Ectodermal cell (in vitro differentiated cells): ENCODE measurements at regions not wholly inside any gene's neighbourhood (a gene's known extent, or its start where the extent isn't known, plus 50 kb on each side); places are given as distances from the start of the nearest gene placed in this dataset.

ENCODE experiments used
- H3K27ac ChIP-seq: 2 replicates; pipeline ENCODE4 v1.7.0; 2013; ENCODE audit warnings: mild to moderate bottlenecking, low read depth, low read length; ENCODE audit not compliant: insufficient read depth, poor library complexity, severe bottlenecking
- H3K27me3 ChIP-seq: 2 replicates; pipeline ENCODE4 v1.7.0; 2013; ENCODE audit warnings: mild to moderate bottlenecking, low read length; ENCODE audit not compliant: insufficient read depth, control insufficient read depth, poor library complexity, severe bottlenecking
- H3K36me3 ChIP-seq: one replicate; pipeline ENCODE4 v1.7.0; 2013; ENCODE audit warnings: low read length; ENCODE audit not compliant: control insufficient read depth, insufficient read depth
- H3K4me1 ChIP-seq: one replicate; pipeline ENCODE4 v1.7.0; 2013; ENCODE audit warnings: low read length; ENCODE audit not compliant: control insufficient read depth, insufficient read depth
- H3K4me3 ChIP-seq: 2 replicates; pipeline ENCODE4 v1.7.0; 2013; ENCODE audit warnings: low read depth, low read length, control low read depth; ENCODE audit not compliant: insufficient read depth
- H3K9me3 ChIP-seq: 2 replicates; pipeline ENCODE4 v1.7.0; 2013; ENCODE audit warnings: mild to moderate bottlenecking, low read length, moderate library complexity; ENCODE audit not compliant: control insufficient read depth
- WGBS, 2 experiments: methylation state at CpG; one replicate each; pipeline ENCODE4 v1.1.7; 2013; ENCODE audit warnings: missing lambda C conversion rate in 2 of 2; 5-methylcytosine and 5-hydroxymethylcytosine counted together

DNA sequence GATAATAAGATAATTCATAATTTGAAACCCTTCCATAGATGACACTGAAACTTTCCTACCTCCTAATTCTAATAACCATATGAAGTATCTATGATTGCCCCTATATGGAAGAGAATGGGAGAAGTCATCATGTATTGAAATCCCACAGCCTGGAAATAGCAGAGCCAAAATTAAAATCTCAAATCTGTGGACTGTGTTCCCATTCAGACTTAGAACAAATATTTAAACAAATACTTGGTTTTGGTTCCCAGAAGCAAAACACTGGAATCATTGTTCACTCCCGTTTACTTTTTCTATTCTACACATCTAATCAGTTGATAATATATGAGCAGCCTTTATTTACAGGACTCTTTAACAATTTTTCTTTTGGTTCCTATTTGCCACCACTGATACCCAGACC lies 92.6 kb upstream of the PTPRD start:
- H3K36me3 ChIP-seq: no peaks in the 10 kb centered on the region
- H3K27ac ChIP-seq: no peak overlapping the region
- H3K4me1 ChIP-seq: no peaks in the 10 kb centered on the region
- no peaks in the 10 kb centered on the region for H3K9me3 ChIP-seq
- WGBS, 2 experiments: 90 to 92% methylated on average over 1 of the region's 1 CpG
- H3K4me3 ChIP-seq: no peak overlapping the region
- no peaks in the 10 kb centered on the region for H3K27me3 ChIP-seq

- H3K4me1 ChIP-seq: no peaks in the 10 kb centered on the region
- no peaks in the 10 kb centered on the region for H3K27me3 ChIP-seq
- no peaks in the 10 kb centered on the region for H3K36me3 ChIP-seq
- H3K4me3 ChIP-seq: no peak overlapping the region
- 89 to 90% methylated on average over 3 of the region's 3 CpGs for WGBS, 2 experiments
- H3K27ac ChIP-seq: no peak overlapping the region
- no peaks in the 10 kb centered on the region for H3K9me3 ChIP-seq
Measured at GRCh38 chr9:10706788-10707187, 94.0 kb upstream of the PTPRD start.

GRCh38 chr9:10721301-10721700 lies 108.5 kb upstream of the PTPRD start:
- Histone ChIP-seq H3K9me3 (no peaks in the 10 kb centered on the region), H3K27me3 (no peaks in the 10 kb centered on the region), H3K27ac (no peak overlapping the region), H3K4me1 (no peaks in the 10 kb centered on the region), H3K4me3 (no peak overlapping the region), H3K36me3 (no peaks in the 10 kb centered on the region)

GRCh38 chr9:10729213-10729612 lies 116.4 kb upstream of the PTPRD start:
- Histone ChIP-seq H3K4me3 (no peak overlapping the region), H3K27me3 (no peaks in the 10 kb centered on the region), H3K9me3 (no peaks in the 10 kb centered on the region), H3K4me1 (no peaks in the 10 kb centered on the region), H3K36me3 (no peaks in the 10 kb centered on the region), H3K27ac (no peak overlapping the region)

DNA sequence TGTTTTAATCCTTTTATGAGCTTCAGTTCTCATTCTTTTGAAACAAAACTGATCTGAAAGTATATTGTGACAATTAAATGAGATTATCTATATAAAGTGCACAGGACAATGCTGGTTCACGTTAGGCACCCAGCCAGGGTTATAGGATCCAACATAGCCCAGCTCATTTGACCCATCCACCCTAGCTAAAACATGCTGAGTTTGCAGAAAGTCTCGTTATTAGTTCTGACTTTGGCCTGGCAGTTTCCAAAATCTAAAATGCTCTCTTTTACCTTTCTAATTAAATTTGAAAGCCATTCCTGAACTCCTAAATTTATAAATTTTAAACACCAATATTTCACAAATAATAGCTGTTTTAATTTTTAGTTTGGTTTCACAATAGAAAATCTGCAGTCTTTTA lies 131.9 kb upstream of the PTPRD start:
- Histone ChIP-seq H3K4me3 (no peak overlapping the region), H3K4me1 (no peaks in the 10 kb centered on the region), H3K9me3 (no peaks in the 10 kb centered on the region), H3K27me3 (no peaks in the 10 kb centered on the region), H3K27ac (no peak overlapping the region), H3K36me3 (no peaks in the 10 kb centered on the region)
- 92 to 93% methylated on average over 2 of the region's 2 CpGs for WGBS, 2 experiments

DNA sequence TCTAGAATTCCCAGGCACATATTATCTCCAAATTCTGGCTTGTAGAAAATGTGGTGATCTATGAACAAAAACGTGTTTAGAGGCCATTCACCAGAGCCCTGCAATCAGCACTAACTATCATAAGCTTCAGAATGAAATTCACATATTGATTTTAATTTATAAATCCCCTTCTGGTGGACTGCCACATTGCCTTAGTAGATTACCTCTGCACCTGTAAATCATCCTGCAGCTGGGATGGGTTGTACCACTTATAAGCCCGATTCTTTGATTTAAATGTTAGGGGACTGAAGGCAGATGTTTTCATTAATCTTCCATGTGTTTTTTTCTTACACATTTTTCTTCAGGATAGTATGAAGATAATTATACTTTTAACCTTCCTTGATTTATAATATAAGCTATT lies 140.7 kb upstream of the PTPRD start:
- H3K4me3 ChIP-seq: no peak overlapping the region
- no peaks in the 10 kb centered on the region for H3K27me3 ChIP-seq
- H3K36me3 ChIP-seq: no peaks in the 10 kb centered on the region
- 70 to 94% methylated on average over 1 to 2 of the region's 2 CpGs for WGBS, 2 experiments
- no peaks in the 10 kb centered on the region for H3K9me3 ChIP-seq
- H3K27ac ChIP-seq: no peak overlapping the region
- no peaks in the 10 kb centered on the region for H3K4me1 ChIP-seq

GRCh38 chr9:10764481-10764880 lies 151.7 kb upstream of the PTPRD start:
- no peak overlapping the region for H3K4me3 ChIP-seq
- no peaks in the 10 kb centered on the region for H3K36me3 ChIP-seq
- no peak overlapping the region for H3K27ac ChIP-seq
- no peaks in the 10 kb centered on the region for H3K9me3 ChIP-seq
- 91 to 94% methylated on average over 2 of the region's 3 CpGs for WGBS, 2 experiments
- no peaks in the 10 kb centered on the region for H3K27me3 ChIP-seq
- no peaks in the 10 kb centered on the region for H3K4me1 ChIP-seq

DNA sequence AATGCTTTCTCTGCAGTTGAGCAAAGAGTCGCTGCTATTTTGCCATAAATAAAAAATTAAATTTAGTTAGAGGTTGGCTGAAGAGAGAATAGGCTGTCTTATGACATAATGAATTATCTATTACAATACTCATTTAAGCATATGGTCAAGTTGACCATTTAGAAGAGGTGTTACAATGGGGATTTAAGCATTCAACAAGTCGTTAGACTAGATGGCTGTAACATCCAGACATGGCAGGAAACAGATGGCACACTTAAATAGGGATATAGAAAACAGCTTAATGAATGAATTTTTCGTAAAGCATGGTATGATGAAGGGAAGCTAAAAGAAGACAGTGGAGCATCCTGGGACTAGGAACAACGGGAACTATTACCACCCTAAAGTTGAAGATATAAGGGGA lies 160.3 kb upstream of the PTPRD start:
- H3K4me3 ChIP-seq: no peak overlapping the region
- 86 to 91% methylated on average over 3 to 4 of the region's 4 CpGs for WGBS, 2 experiments
- no peak overlapping the region for H3K27ac ChIP-seq
- H3K36me3 ChIP-seq: no peaks in the 10 kb centered on the region
- no peaks in the 10 kb centered on the region for H3K9me3 ChIP-seq
- no peaks in the 10 kb centered on the region for H3K4me1 ChIP-seq
- H3K27me3 ChIP-seq: no peaks in the 10 kb centered on the region

DNA sequence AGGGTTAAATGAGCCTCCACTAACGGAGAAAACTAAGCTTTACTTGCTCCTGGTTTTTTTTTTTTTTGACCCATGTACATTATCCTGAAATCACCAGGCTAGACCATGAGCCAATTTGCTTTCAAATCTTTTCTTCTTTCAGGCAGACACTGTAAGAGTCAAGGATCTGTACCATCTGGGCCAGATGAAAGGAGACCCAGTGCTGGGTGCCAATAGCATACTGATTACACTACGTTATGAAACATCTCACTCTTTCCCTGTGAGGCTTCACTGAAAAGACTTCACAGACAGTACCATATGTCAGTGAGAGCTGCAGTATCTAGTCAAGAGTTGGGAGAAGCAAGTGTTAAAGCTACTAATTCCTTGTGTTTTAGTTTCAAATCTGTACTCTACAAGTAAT lies 161.2 kb upstream of the PTPRD start:
- Histone ChIP-seq H3K27me3 (no peaks in the 10 kb centered on the region), H3K4me3 (no peak overlapping the region), H3K4me1 (no peaks in the 10 kb centered on the region), H3K27ac (no peak overlapping the region), H3K36me3 (no peaks in the 10 kb centered on the region), H3K9me3 (no peaks in the 10 kb centered on the region)
- WGBS, 2 experiments: 84 to 90% methylated on average over 2 of the region's 2 CpGs

- 78 to 93% methylated on average over 2 to 3 of the region's 3 CpGs for WGBS, 2 experiments
- no peak overlapping the region for H3K4me3 ChIP-seq
- no peaks in the 10 kb centered on the region for H3K4me1 ChIP-seq
- no peaks in the 10 kb centered on the region for H3K9me3 ChIP-seq
- H3K36me3 ChIP-seq: no peaks in the 10 kb centered on the region
- H3K27me3 ChIP-seq: no peaks in the 10 kb centered on the region
- no peak overlapping the region for H3K27ac ChIP-seq
Measured at GRCh38 chr9:10785255-10785654, 172.5 kb upstream of the PTPRD start.

DNA sequence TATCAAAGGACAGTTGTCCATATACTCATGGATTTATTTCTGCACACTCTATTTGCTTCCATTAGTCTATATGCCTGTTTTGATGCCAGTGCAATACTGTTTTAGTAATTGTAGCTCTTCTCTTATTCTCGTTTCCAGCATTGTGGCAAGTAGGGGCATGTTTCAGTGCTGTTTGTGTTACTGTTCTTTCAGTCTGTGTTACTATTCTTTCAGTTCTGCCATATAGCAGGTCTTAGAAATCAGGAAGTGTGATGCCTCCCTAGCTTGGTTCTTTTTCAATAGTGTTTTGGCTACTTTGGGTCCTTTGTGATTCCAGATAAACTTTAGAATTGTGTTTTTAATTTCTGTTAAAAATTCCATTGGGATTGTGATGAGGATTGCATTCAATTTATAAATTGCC lies 180.5 kb upstream of the PTPRD start:
- no peaks in the 10 kb centered on the region for H3K4me1 ChIP-seq
- no peaks in the 10 kb centered on the region for H3K36me3 ChIP-seq
- no peak overlapping the region for H3K27ac ChIP-seq
- H3K27me3 ChIP-seq: no peaks in the 10 kb centered on the region
- 86 to 94% methylated on average over 1 of the region's 1 CpG for WGBS, 2 experiments
- H3K9me3 ChIP-seq: no peaks in the 10 kb centered on the region
- H3K4me3 ChIP-seq: no peak overlapping the region
